ENCODE measurements at regions not wholly inside any gene's neighbourhood (a gene's known extent, or its start where the extent isn't known, plus 50 kb on each side); places are given as distances from the start of the nearest gene placed in this dataset.

DNA sequence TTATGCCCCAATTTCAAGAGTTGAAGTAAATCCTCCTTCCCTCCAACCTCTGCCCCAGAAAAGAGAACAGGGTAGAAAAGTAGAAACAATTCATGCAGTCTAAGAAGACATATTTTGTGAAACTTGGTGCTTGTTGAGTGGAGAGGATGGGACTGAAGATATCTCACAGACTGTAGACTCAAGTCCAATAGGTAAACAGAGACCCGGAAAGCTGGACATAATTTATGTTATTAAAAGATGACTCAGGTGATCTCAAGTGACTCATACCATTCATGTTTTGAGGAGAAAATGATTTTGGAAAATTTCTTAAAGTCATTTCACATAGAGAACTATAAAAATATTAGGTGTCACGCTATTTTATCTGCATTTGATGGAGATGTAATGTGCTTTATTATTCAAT, 203.1 kb upstream of the SOX9 start:
- DNase-seq (ENCODE audit: low spot score) = no peak

DNA sequence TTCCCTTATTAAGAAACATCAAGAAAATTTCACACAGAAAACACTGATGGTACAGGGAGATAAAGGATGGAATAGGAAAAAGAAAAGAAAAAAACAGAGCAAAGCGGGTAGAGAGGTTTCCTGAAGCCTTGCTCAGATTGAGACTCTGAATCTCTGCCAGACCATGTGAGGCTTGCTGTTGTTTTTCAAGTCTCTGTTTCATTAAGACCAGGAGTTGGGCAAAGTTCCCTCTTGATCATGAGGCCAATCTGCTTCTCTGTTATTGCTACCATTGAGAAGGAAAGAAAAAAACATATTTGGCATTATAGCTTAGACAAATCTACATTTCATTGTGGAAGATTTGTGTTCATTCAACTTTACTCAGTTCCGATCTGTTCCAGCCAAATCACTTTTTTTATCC, 201.6 kb upstream of the SOX9 start:
- DNase-seq (ENCODE audit: low spot score) = no peak

DNA sequence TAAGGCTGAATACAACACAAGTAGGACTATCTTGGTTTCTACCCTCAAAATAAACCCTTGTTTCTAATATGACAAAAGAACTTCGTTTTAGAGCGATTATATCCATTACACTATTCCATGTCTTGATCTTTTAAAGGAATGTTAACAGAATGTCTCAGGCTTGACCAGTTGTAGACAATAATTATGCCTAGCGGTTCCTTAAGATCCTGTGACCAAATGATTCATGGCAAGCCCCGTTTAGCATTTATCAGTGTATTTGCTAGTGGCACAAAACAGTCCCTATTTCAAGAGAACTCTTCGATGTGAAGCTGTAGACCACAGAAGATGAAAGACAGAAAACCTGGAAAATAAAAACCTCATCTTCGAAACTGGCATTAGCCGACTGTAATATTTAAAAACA, 200.9 kb upstream of the SOX9 start:
- DNase-seq (ENCODE audit: low spot score) = no peak

DNA sequence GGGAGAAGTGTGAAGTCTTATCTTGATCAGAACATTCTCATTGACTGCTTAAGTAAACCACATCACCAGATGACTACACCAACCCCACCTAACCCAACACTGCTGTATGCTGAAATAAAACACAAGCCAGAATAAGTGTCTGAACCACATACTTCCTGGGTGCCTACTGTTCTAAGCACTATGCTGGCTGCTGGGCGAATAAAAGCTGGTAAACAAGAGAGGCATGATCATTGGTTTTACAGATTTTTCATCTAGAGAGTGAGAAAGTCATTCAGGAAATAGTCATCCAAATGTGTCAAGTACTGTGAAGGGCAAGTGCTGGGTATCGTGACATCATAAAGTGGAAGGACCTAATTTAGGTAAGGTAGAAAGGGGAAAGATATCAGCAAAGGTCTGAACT, 199.0 kb upstream of the SOX9 start:
- DNase-seq (ENCODE audit: low spot score) = no peak

DNA sequence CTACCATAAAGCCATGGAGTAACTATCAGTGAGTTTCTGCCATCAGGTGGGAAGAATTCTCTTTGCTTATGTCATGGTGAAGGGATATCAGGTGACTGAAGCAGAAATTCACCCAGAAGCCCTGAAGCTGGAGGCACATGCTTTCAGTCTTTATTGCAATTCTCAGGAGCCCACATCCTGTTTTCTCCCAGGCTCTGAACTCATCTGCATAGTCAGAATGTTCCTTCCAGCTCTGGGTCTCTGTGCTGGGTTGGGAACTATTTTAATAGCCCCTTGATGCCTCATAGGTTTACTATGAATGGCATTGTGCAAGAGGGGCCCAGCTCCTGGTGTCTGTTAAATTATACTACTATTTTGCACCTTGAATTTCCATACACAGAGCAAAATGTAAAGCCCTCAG, 198.4 kb upstream of the SOX9 start:
- peak; percentile 69 for DNase-seq (ENCODE audit: low spot score)

DNA sequence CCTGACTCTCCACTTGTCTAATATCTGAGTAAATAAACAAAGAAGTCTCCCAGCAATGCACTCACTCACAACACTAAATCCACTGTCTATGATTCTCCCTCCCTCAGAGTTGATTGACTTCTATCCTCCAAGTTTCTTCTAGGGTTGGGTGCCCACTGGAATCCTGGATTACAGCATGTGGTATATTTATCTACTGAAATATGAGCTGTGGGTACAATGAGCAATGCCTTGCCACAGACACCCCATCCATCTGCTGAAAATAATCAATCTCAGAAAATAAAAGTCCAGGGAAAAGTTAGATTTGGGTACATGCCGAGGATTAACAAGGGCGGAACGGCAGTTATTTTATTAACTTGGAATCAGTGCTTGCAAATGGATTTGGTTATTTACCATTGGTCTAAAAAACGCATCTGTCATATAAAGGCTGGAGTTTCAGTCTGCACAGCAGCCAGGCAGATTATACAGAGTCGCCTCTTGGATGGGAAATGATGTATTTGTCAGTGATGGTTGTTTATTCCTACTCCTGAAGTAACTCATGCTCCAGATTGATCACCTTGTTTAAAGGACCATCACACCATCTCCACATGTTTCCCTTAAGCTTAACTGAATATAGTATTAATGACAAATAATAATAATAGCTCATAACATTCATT, 193.9 kb upstream of the SOX9 start:
- DNase-seq (ENCODE audit: low spot score) = no peak

DNA sequence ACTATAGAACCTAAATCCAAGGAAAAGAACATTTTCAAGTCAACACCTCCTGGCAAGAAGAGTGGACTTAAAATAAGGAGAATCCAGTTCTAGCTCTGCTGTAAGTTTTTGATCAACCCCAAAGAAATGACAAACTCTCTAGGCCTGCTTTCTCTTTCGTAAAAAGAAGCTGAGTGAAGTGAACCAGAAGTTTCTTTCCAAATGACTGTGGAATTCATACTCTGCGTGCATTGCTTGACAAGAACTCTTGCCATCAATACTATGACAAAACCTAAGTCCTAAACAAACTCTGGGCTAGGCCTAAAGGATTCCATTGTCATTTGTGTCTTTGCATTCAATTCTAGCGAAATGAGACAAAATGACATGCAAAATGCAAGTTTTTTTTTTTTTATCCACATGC, 187.5 kb upstream of the SOX9 start:
- DNase-seq (ENCODE audit: low spot score) = no peak

DNA sequence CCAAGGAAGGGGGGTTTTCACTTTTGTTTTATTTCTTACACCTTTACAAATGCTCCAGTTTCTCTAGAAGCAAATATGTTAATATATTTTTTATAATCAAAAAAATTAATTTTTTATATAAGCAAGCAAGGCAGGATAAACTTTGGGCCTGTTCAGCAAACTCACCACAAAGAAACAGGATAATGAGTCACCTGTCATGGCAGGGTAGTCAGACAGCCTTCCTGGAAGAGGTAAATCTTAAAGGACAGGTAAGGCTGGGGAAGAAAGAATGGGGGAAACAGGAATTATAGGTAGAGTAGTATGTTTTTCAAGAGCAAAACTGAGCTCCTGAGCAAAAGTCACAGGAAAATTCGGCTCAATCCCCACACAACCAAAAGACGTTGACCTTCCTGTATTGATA, 186.3 kb upstream of the SOX9 start:
- DNase-seq (ENCODE audit: low spot score) = no peak

DNA sequence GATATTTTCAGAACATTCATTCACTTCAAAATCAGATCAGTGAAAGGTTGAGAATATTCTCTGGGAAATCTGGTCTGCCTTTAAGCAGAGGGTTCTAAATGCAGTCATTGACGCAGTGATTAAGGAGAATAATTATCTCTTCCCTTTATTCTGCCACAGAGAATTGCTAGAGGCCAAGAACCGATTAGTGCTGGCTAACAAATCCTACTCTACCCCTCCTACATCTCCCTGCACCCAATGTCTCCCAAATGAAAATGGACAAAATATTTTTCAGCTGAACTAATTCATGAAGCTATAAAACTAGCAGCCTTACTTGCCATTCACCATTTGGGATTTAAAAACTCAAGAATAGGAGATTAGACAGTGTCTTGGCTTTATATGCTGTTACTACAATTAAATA, 185.5 kb upstream of the SOX9 start:
- no peak for DNase-seq (ENCODE audit: low spot score)

DNA sequence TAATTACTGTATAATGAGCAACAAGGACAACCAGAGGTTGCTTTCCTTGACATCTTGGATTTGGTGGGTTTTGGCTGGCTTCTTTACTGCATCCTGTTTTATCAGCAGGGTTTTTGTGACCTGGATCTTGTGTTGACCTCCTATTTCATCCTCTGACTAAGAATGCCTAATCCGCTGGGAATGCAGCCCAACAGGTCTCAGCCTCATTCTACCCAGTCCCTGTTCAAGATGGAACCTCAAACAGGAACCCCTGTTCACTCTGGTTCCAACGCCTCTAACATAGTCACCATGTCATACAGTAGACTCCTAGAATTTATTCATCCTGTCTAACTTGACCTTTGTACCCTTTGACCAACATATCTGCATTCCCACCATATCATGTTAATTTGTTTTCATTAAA, 183.8 kb upstream of the SOX9 start:
- no peak for DNase-seq (ENCODE audit: low spot score)

DNA sequence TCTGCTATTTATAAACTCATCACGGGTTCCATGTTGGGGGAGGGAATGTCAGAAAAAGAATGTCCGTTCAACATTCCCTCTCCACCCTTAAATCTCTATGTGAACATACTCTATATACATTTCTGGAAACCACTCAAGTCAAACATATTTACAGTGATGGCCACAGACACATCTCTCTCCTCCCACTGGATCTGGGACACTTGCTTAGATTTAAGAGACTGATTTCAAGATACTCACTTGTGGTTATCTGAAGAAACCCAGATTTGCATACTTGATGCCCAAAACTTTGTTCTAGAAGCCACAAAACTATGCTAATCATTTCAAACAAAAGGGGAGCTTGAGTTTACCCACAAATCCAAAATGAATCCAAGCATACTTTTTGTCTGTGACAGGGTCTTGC, 182.9 kb upstream of the SOX9 start:
- DNase-seq (ENCODE audit: low spot score) = peak; percentile 22

DNA sequence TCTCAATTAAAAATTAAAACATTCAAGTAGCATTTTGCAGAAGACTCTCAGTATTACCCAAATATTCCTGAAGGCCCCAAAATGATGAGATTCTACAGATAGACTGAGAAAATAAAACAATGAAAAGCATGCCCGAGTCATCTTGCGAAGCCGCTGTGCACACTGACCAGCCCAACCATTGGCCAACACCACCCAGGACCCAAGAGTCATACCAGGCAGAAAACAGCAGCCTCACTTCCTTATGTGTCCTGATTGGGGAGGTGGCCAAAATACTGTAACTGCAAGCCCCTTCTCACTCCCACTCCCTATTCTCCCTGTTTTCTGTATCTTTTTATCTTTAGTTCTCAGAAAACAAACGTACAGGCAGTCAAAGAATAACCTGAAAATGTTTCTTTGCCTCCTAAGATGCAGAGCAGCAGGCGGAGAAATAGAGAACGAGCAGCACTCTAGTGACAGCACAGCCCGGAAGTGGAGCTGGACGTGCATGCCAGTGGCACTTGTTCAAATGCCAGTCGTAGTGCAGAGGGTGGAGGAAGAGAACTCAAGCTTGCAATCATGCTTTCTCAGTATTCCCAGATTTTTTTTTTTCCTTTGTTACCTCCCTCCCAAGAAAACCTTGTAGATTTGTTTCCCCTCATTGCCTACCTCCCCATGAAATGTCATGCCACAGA, 182.3 kb upstream of the SOX9 start:
- DNase-seq (ENCODE audit: low spot score) = peak; percentile 34

DNA sequence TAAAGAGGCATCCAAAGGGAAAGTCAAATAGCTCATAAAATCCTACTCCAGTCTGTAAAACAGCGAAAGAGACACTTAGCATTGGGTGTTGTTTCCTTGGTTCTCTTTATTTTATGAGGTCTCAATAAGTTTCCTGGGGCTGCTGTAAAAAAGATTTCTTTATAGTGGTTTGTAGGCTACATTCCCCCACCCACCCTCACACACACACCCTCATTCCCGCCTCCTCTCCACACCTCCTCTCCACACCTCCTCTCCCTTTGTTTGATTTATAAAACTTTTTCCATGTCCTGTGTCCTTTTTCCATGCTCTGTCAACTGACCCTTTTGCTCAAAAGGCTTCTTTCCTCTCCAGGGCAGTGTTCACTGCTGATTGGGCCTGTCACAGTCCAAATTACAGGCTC, 178.9 kb upstream of the SOX9 start:
- no peak for DNase-seq (ENCODE audit: low spot score)

DNA sequence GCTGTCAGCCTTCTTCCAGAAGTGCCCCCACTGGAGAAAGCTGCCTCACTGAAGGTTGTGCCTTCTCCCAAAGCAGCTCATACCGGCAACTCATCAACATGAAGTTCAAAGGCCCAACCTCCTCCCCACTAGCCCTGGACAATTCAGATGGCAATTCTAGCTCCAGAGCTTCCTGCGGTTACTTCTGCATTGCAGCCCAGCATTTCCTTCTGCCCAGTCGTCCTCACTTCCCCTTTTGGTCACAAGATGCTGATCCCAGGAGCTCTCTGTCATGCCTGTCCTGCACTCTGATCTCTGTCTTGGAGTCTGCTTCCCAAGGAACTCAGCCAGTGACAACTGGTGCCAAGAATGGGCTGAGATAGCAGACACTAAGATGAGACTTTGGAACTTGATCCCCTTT, 178.2 kb upstream of the SOX9 start:
- no peak for DNase-seq (ENCODE audit: low spot score)

DNA sequence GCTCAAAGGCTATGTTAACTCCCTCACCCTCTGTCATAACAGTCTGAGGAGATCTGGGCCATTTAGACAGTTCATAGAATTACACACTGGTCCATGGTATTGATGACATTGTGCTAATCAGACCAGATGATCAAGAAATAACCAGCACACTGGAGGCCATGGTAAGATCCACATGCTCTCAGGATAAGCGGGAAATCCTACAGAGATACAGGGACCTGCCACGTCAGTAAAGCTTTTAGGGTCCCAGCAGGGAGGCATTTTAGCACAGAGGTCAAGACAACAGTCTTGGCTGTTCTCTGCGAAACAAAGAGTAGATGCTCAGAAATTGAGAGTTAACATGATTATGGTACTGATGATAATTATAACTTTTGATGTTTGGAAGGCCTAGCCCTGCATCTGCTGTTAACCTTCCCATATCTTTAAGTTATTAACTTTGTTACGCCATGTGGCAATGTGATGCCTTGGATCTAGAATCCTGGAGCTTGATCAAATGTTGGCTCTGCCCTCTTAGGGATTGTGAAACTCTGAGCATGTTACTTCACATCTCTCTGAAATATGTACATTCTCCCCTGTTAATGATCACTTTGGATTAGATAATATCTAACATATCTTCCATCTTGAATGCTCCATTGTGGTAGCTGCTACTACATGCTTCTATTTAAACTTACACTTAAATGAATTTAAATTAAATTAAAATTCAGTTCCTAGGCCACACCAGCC, 172.0 kb upstream of the SOX9 start:
- no peak for DNase-seq (ENCODE audit: low spot score)

DNA sequence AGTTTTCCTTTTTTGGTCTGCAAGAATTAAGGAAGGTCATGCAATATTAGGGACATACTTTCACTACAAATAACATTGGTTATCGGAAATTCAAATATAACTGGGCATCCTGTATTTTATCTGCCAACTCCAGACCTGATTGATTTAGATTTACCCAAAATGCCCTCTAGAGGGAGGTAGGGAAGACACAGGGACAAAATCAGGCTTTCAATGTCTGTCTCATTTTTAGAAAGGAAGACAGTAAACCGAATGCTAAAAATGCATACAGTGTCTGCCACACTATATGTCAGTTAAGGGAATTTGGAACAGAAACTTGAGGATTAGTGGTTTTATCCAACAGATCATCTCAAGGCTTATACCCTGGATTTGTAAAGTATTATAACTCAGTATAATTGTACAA, 161.7 kb upstream of the SOX9 start:
- DNase-seq (ENCODE audit: low spot score) = peak; percentile 17

DNA sequence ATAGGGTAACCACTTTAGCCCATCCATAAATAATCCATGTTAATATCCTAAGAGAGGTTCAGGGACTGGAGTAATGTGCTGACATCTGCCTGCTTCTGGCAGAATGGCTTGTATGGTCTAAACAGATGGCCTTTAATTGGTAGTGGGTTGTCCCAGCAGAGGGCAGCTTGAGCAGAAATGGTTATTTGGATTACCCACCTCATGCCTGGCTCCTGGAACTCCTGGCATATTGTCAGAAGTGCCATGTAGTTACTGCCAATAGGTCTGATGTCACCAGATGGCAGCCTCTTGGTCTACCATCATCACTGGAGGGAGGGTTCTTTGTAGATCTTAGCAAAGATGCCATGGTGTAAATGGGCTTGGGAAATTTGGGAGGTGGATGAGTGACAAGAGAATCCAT, 157.5 kb upstream of the SOX9 start:
- DNase-seq (ENCODE audit: low spot score) = no peak

DNA sequence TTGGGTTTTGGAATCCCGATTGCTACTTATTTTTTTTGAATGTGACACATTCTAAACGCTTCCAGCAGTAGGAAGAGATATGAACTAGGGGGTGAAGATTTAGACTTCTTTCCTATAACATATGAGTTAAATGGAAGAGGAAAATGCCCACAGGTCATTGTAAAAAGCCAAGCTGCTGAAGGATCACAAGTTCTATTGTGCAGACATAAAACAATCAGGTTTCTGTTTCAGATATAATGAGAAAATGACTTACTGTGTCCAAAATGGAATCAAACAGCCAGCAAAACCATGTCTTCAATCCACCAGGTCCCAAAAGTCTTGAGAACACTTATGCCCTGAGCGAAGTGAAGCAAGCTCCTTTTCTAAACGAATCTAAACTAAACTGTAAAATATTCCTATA, 157.0 kb upstream of the SOX9 start:
- no peak for DNase-seq (ENCODE audit: low spot score)

DNA sequence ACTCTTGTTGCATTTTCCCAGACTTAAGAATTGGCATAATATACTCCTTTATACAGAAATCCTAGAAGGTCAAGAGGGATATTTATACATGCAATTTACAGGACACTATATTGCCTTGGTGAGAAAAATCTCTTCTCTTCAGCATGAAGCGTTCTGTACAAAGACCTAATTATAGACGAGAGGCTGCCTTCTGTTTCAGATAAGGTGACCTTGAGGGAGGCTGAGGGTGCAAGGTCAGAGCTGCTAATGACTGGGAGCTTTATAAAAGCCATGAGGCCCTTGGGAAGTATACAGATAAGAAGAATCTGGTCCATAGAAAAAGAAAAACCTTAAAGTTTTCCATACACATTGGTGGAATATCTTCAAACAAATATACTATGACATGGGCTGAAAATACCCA, 156.3 kb upstream of the SOX9 start:
- DNase-seq (ENCODE audit: low spot score) = no peak

DNA sequence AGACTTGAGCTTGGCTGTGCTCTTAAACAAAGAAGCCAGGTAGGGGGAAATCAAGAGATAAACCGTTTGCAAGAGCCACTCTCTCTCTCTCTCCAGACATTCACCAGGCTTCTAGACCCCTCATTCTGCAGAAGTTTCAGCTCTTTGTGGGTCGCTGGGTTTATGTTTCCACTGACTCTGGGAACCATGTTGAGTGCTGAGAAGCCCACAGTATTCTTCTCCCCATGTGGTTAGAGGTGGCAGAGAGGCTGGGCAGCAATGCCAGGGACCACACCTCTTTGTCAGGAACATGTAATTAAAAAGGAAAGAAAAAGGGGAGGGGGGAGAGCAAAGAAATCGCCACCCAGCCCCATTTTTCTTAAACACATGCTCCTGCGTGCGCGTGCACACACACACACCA, 154.8 kb upstream of the SOX9 start:
- no peak for DNase-seq (ENCODE audit: low spot score)

DNA sequence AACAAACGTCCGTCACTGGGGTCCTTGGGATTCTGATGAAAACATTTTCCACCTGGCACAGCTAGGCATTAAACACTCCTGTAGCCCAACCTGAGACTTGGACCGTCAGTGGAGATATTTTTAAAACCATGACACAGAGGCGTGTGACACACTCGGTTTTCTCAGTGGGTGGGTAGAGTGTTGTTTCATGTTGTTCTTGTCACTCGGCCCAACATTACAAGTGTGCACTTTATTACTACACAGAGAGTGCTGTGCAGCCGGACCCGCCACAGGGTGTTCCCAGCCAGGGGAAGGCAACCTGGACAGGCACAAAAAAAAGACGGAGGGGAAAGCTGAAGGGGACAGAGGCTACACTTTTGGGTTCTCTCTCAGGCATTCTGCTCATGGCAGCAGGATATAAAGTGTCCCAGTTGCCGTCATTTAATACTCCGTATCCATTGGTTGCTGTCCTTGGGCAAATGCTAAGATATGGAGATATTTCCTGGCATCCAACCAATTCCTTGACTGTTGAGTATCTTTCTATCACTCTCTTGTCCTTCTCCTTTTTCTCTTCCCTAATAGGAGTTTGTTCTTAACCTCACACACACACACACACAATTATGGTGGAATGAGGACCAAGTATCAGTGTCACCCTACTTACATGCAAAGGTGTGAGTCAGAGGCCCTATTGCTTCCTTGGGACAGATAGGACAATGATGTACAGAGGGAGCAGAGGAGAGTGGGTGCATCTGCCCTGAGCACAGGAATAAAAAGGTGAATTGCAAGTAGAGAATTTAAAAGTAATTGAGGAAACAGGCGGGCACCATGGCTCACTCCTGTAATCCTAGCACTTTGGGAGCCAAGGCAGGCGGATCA, 154.1 kb upstream of the SOX9 start:
- no peak for DNase-seq (ENCODE audit: low spot score)

DNA sequence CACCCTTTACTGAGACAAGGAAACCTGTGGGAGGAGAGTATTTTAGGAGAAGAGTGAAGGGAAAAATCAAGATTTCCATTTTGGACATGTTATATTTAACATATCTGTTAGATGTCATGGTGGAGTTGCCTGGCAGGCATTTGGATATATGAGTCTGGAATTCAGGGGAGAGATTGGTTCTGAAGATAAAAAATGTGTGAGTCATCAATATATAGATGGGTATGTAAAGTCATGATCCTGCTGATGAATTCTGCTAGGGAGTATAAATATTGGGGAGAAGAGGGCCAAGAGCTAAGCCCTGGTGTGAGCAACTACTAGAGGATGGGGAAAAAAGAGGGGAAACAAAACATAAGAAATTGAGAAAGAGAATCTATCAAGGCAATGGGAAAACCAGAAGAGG, 151.3 kb upstream of the SOX9 start:
- DNase-seq (ENCODE audit: low spot score) = no peak

DNA sequence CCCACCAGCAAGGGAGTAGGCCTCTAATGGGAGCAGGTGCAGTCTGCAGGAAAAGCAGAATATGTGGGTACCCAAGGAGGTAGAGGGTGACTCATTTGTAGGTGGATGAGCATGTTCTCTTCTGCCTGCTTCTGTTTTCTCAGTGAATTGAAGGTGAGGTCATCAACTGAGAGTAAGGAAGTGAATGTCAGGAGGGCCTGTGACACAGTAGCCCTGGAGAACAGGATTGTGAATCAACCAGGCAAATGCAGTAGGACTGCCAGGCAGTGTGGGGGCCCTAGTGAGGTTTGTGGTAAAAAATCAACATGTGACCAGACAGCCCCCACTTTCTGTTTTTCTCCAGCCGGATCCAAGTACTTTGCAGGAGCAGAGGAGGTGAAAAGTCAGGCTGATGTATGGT, 150.5 kb upstream of the SOX9 start:
- DNase-seq (ENCODE audit: low spot score) = no peak

Data from AG08395 (cell line).